GM23338 (cell line): ENCODE measurements at regions not wholly inside any gene's neighbourhood (a gene's known extent, or its start where the extent isn't known, plus 50 kb on each side); places are given as distances from the start of the nearest gene placed in this dataset.

Experiments
- CTCF ChIP-seq, 2 experiments: fragments of 200-600 bp in 1 of 2; sonication (generic) in 1 of 2; conservative IDR thresholded peaks; 2 replicates each; pipeline versions ENCODE4 v1.5.1 to v1.6.1; 2016 to 2017; ENCODE audit warnings: antibody characterized with exemption in 2 of 2, low read depth in 2 of 2, mild to moderate bottlenecking in 2 of 2, moderate library complexity in 1 of 2
- EZH2 ChIP-seq: fragments of 200-600 bp; sonication (generic); IDR thresholded peaks from one replicate; pipeline ENCODE4 v1.8.0; 2017; ENCODE audit warnings: antibody characterized with exemption, mild to moderate bottlenecking, low read depth; ENCODE audit not compliant: unreplicated experiment
- EZH2phosphoT487 ChIP-seq: fragments of 200-600 bp; sonication (generic); IDR thresholded peaks from one replicate; pipeline ENCODE4 v1.8.1; 2018; ENCODE audit warnings: antibody characterized with exemption; ENCODE audit not compliant: unreplicated experiment
- JUNB ChIP-seq: IDR thresholded peaks from one replicate; pipeline ENCODE4 v1.6.1; 2016; ENCODE audit warnings: antibody characterized with exemption; ENCODE audit not compliant: unreplicated experiment
- POLR2AphosphoS5 ChIP-seq: IDR thresholded peaks from 2 replicates; pipeline ENCODE4 v1.6.1; 2016; ENCODE audit warnings: antibody characterized with exemption, low read depth

GRCh38 chr6:22079783-22080182, 217.1 kb downstream of the PRL start:
- TF ChIP-seq EZH2phosphoT487 (no peak), CTCF (conservative IDR thresholded peaks at IDR 0.05; ENCODE audit: low read depth in 2 of 2) (no peak), POLR2AphosphoS5 (no peak), EZH2 (no peak), JUNB (no peak)
